GM06990 (cell line): ENCODE measurements at regions not wholly inside any gene's neighbourhood (a gene's known extent, or its start where the extent isn't known, plus 50 kb on each side); places are given as distances from the start of the nearest gene placed in this dataset.

ENCODE experiments used
- DNase-seq: peaks from one replicate; pipeline ENCODE4 v3.0.0-alpha.2; 2011; ENCODE audit not compliant: insufficient read length; ENCODE audit errors: extremely low read depth
- H3K27me3 ChIP-seq: replicated peaks from 2 replicates; pipeline ENCODE4 v1.6.0; 2011; ENCODE audit warnings: low read length; ENCODE audit not compliant: control insufficient read depth, insufficient read depth
- H3K36me3 ChIP-seq: 2 replicates; pipeline ENCODE4 v1.5.1; 2011; ENCODE audit warnings: low read length; ENCODE audit not compliant: control insufficient read depth, insufficient read depth
- H3K4me3 ChIP-seq: replicated peaks from 2 replicates; pipeline ENCODE4 v1.5.1; 2011; ENCODE audit warnings: low read depth, mild to moderate bottlenecking, control low read depth, low read length
- TF ChIP-seq, protein P1 (sequence below): IDR thresholded peaks from 2 replicates; pipeline ENCODE4 v1.5.1; 2011; ENCODE audit warnings: low read length, control low read depth, mild to moderate bottlenecking, inconsistent platforms; ENCODE audit not compliant: insufficient read depth, poor library complexity, severe bottlenecking

DNA sequence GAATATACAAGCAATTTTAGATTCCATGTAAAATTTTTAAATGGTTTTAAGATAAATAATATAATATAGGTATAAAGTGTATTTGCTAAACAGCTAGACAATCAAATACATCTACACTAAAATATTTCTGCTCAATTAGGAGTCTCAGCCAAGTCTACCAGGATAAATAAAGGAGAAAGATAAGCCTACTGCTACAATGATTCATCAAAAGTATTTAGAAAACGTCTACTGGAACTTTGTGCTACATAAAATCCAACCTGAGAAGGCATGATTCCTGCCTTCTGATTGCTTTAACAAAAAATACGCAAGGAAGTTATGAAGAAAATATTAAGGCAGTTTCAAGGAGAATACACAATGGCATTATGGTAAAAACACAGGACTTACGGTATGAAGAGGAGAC is 570.6 kb downstream of the EFNA5 start:
- no peaks in the 10 kb centered on the region for H3K36me3 ChIP-seq
- no peak for DNase-seq
- TF ChIP-seq, protein P1, sequence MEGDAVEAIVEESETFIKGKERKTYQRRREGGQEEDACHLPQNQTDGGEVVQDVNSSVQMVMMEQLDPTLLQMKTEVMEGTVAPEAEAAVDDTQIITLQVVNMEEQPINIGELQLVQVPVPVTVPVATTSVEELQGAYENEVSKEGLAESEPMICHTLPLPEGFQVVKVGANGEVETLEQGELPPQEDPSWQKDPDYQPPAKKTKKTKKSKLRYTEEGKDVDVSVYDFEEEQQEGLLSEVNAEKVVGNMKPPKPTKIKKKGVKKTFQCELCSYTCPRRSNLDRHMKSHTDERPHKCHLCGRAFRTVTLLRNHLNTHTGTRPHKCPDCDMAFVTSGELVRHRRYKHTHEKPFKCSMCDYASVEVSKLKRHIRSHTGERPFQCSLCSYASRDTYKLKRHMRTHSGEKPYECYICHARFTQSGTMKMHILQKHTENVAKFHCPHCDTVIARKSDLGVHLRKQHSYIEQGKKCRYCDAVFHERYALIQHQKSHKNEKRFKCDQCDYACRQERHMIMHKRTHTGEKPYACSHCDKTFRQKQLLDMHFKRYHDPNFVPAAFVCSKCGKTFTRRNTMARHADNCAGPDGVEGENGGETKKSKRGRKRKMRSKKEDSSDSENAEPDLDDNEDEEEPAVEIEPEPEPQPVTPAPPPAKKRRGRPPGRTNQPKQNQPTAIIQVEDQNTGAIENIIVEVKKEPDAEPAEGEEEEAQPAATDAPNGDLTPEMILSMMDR, result no peak
- H3K27me3 ChIP-seq, result no peaks in the 10 kb centered on the region
- H3K4me3 ChIP-seq, result no peak overlapping the region

DNA sequence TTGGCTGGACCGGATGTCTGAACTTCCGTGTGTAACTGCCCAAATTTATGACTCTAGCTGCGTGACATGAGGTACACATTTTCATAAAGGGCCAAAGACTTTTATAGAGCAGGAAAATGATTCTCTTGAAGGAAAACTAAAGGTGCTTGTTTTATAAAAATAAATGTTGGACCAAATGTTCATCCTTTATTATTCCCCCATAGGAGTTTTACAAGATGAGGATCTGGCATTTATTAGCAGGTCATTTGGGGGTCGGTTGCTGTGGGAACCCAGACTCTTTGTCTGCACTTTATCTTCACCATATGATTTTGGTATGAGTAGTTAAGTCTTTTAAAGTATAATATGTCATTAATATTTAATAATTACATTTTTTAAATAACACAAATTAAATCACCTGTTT is 571.2 kb downstream of the EFNA5 start:
- Histone ChIP-seq H3K27me3 (no peaks in the 10 kb centered on the region), H3K36me3 (no peaks in the 10 kb centered on the region), H3K4me3 (no peak overlapping the region)
- TF ChIP-seq, protein P1, result no peak
- DNase-seq, result no peak

DNA sequence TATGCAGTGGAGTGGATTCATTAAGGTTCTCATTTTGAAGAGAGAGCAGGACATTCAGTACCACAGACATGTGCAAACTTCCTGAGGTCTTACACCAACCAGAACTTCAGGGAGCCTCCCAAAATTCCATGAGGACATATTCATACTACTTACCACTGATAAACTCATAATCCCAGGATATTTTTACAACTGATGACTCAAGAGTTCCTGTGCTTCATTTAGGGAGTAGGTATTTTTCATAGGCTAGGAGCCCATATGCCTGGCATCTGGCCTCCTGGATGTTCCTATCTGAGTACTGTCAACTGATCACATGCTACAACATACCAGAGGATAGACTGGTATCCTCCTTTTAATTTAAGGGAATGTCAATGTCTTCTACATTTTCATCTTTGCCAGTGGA is 578.0 kb downstream of the EFNA5 start:
- Histone ChIP-seq H3K27me3 (no peaks in the 10 kb centered on the region), H3K36me3 (no peaks in the 10 kb centered on the region), H3K4me3 (no peak overlapping the region)
- no peak for DNase-seq
- TF ChIP-seq, protein P1, result no peak

DNA sequence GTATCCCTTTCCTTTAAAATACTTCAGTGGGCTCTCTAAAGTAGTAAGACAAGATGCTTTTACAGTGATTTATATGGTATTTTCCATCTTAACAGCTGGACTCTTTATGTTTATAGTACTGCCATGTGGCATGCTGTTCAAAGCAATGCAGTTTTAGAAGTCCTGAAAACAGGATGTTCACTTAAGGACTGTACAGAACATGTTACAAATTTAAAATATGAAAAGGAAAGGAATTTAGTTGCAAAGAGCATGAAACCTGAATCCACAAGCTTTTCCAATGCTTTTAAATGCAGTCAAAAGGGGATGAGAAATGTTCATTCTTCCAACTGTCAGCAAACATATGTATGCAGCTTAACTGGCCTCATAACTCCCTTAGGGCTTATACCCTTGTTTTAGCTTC is 580.2 kb downstream of the EFNA5 start:
- TF ChIP-seq, protein P1, result no peak
- DNase-seq, result no peak
- H3K27me3 ChIP-seq, result no peaks in the 10 kb centered on the region
- H3K36me3 ChIP-seq, result no peaks in the 10 kb centered on the region
- H3K4me3 ChIP-seq, result no peak overlapping the region

DNA sequence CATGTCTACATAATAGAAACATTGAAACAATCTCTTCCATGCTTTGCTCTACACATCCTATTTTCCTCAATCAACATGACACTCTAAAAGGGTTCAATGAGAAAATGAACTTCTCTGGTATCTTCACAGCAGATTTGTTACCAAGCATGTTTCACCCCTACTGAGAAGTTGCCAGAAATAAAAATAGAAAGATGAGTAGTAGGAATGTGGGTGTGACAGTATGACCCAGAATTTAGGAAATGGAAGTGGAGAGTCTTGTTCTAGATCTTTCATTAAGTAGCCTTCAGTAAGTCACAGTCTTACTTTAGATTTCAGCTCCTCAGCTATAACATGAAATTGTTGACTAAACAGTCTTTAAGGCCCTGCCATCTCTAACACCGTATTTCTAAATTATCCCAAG is 581.8 kb downstream of the EFNA5 start:
- no peak for DNase-seq
- Histone ChIP-seq H3K36me3 (no peaks in the 10 kb centered on the region), H3K4me3 (no peak overlapping the region), H3K27me3 (no peaks in the 10 kb centered on the region)
- TF ChIP-seq, protein P1, result no peak

DNA sequence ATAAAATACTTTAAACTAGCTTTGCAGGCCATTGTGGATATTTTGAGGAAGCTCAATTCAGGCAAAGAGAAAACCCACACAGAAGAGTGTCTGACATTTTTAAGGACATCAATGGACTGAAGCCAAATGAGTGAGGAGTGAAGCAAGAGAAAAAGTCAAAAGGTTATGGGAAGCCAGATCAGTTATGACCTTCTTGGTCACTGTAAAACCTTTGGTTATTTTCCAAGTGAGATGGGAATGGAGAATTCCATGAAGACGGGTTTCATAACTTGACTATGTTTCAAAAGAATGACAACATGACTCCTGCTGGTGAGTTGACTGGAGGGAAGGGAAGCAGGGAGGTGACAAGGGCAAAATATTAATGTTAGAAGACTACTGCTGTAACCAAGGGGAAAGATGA is 585.2 kb downstream of the EFNA5 start:
- Histone ChIP-seq H3K27me3 (no peaks in the 10 kb centered on the region), H3K4me3 (no peak overlapping the region), H3K36me3 (no peaks in the 10 kb centered on the region)
- no peak for DNase-seq
- TF ChIP-seq, protein P1, result no peak
